K562 (cell line): ENCODE measurements at regions not wholly inside any gene's neighbourhood (a gene's known extent, or its start where the extent isn't known, plus 50 kb on each side); places are given as distances from the start of the nearest gene placed in this dataset.

Source experiments
- ATAC-seq: fragments of 200-7000 bp; cut with Tn5 transposase; 3 replicates; pipeline ENCODE4 v1.9.1; 2020; ENCODE audit warnings: moderate library complexity
- BruUV-seq: library from RNA; stranded (reverse); fragments of 400-500 nt; replicated peaks from 2 replicates; lab custom pipeline; 2021; lab: Mats Ljungman, UMichigan
- CTCF ChIA-PET: fragments of 300-600 bp; formaldehyde crosslinking; extraction: SDS; loops from one replicate; lab custom pipeline; 2021; ENCODE audit warnings: low intra/inter-chr PET ratio; lab: Yijun Ruan, JAX
- POLR2A ChIA-PET: fragments of 300-600, 350-650 bp; sonication (Branson Sonifier 250); formaldehyde crosslinking; extraction: SDS; loops from one replicate; lab custom pipeline; 2021; ENCODE audit warnings: antibody characterized with exemption, inconsistent platforms; lab: Yijun Ruan, JAX
- DNase-seq, 4 experiments: peaks; one replicate each; pipeline versions ENCODE4 v3.0.0 to v3.0.0-alpha.2; 2011 to 2018; ENCODE audit warnings: low spot score in 3 of 4, mixed read lengths in 3 of 4; ENCODE audit errors: extremely low read depth in 1 of 4
- FAIRE-seq: peaks from 2 replicates; lab custom pipeline; 2011; peaks lifted over from hg19 to GRCh38; lab: Jason Lieb, UNC
- H2AFZ ChIP-seq: 2 replicates; pipeline ENCODE4 v1.6.0; 2011; ENCODE audit warnings: low read depth, low read length, control low read depth, inconsistent platforms
- H3K27ac ChIP-seq: fragments of 200-600 bp; 3 replicates; pipeline ENCODE4 v1.8.0; 2011; ENCODE audit warnings: low read depth, mild to moderate bottlenecking, control low read depth, inconsistent platforms, low read length, moderate library complexity, mixed read lengths; ENCODE audit errors: extremely low read depth
- H3K27me3 ChIP-seq, 2 experiments: fragments of 300-600 bp in 1 of 2; 2 replicates in 1 of 2; 3 replicates in 1 of 2; pipeline versions ENCODE4 v1.6.0 to v1.8.0; 2011; ENCODE audit warnings: inconsistent platforms in 2 of 2, low read length in 2 of 2, mild to moderate bottlenecking in 1 of 2, mixed read lengths in 1 of 2, moderate library complexity in 1 of 2; ENCODE audit not compliant: control insufficient read depth in 2 of 2, insufficient read depth in 2 of 2
- H3K36me3 ChIP-seq: fragments of 300-600 bp; 3 replicates; pipeline ENCODE4 v1.8.0; 2011; ENCODE audit warnings: mild to moderate bottlenecking, low read length, inconsistent platforms; ENCODE audit not compliant: control insufficient read depth, insufficient read depth
- H3K4me1 ChIP-seq, 2 experiments: fragments of 200-600 bp in 1 of 2; replicated peaks in 1 of 2; 2 replicates in 1 of 2; 3 replicates in 1 of 2; pipeline versions ENCODE4 v1.5.1 to v1.8.0; 2011; ENCODE audit warnings: inconsistent platforms in 2 of 2, low read length in 2 of 2, mild to moderate bottlenecking in 1 of 2, mixed read lengths in 1 of 2, moderate library complexity in 1 of 2; ENCODE audit not compliant: control insufficient read depth in 2 of 2, insufficient read depth in 2 of 2
- H3K4me2 ChIP-seq: 2 replicates; pipeline ENCODE4 v1.6.1; 2011; ENCODE audit warnings: low read length, control low read depth, inconsistent platforms, mixed read lengths; ENCODE audit not compliant: insufficient read depth
- H3K4me3 ChIP-seq: fragments of 200-600 bp; sonication (generic), shearing (Covaris generic); 2 replicates; pipeline ENCODE4 v1.5.1; 2016; ENCODE audit warnings: control low read depth, inconsistent platforms
- H3K79me2 ChIP-seq: fragments of 200-600 bp; 3 replicates; pipeline ENCODE4 v1.8.0; 2011; ENCODE audit warnings: low read length, inconsistent platforms; ENCODE audit not compliant: control insufficient read depth, insufficient read depth
- H3K9ac ChIP-seq, 2 experiments: 2 replicates each; pipeline versions ENCODE4 v1.6.0 to v1.6.1; 2011; ENCODE audit warnings: low read depth in 2 of 2, low read length in 2 of 2, control low read depth in 1 of 2, inconsistent platforms in 1 of 2, mild to moderate bottlenecking in 1 of 2, mixed read lengths in 1 of 2; ENCODE audit not compliant: insufficient read depth in 1 of 2
- H3K9me1 ChIP-seq: one replicate; pipeline ENCODE4 v1.6.0; 2011; ENCODE audit warnings: inconsistent platforms, mild to moderate bottlenecking, low read length, moderate library complexity; ENCODE audit not compliant: control insufficient read depth, insufficient read depth
- H3K9me3 ChIP-seq: replicated peaks from 2 replicates; pipeline ENCODE4 v1.5.1; 2011; ENCODE audit warnings: low read depth, low read length, inconsistent platforms; ENCODE audit not compliant: control insufficient read depth, insufficient read depth
- H4K20me1 ChIP-seq: replicated peaks from 2 replicates; pipeline ENCODE4 v1.6.1; 2011; ENCODE audit warnings: low read length, inconsistent platforms, mixed read lengths; ENCODE audit not compliant: control insufficient read depth, insufficient read depth
- EP300 ChIP-seq: IDR thresholded peaks from 2 replicates; pipeline ENCODE4 v1.6.1; 2012; ENCODE audit warnings: low read length, improper control_type of control experiment
- FOXP1 ChIP-seq: sonication (generic); formaldehyde crosslinking; IDR thresholded peaks from 2 replicates; pipeline ENCODE4 v1.8.0; 2022; ENCODE audit warnings: mild to moderate bottlenecking, missing genetic modification reagents
- ILK ChIP-seq: fragments of 450-650 bp; IDR thresholded peaks from 2 replicates; pipeline ENCODE4 v1.6.1; 2016; ENCODE audit warnings: missing genetic modification characterization, low read depth, mild to moderate bottlenecking, missing compliant biosample characterization, moderate library complexity, borderline replicate concordance
- MCM7 ChIP-seq, 2 experiments: fragments of 450-650 bp; IDR thresholded peaks; 2 replicates each; pipeline ENCODE4 v1.6.1; 2016 to 2018
- NCOA4 ChIP-seq: fragments of 450-650 bp; IDR thresholded peaks from 2 replicates; pipeline ENCODE4 v1.6.1; 2018; ENCODE audit warnings: mild to moderate bottlenecking; ENCODE audit not compliant: partially characterized antibody
- NFXL1 ChIP-seq: fragments of 450-650 bp; formaldehyde crosslinking; IDR thresholded peaks from 2 replicates; pipeline ENCODE4 v1.4.0; 2021; ENCODE audit warnings: mild to moderate bottlenecking
- SFPQ ChIP-seq: fragments of 200-400 bp; formaldehyde crosslinking; IDR thresholded peaks from 2 replicates; pipeline ENCODE4 v1.6.1; 2017; ENCODE audit warnings: mild to moderate bottlenecking, low read depth, low read length, moderate library complexity
- ZNF644 ChIP-seq: fragments of 200-800 bp; sonication (Bioruptor generic); IDR thresholded peaks from 2 replicates; pipeline ENCODE4 v1.6.1; 2016; ENCODE audit warnings: low read depth, missing genetic modification characterization, missing compliant biosample characterization
- ZNF75A ChIP-seq: fragments of 450-650 bp; formaldehyde crosslinking; IDR thresholded peaks from 2 replicates; pipeline ENCODE4 v1.4.0; 2020; ENCODE audit warnings: mild to moderate bottlenecking
- WGBS: fragments of 100-300 bp; shearing (Covaris generic); methylation state at CpG from one replicate; pipeline ENCODE4 v1.1.6; 2016; ENCODE audit warnings: low coverage, mixed read lengths; ENCODE audit not compliant: insufficient coverage; ENCODE audit errors: missing lambda C conversion rate; 5-methylcytosine and 5-hydroxymethylcytosine counted together
- in situ Hi-C: fragments of 300-500 bp; cut with MboI; formaldehyde crosslinking; loops from 4 replicates; pipeline ENCODE4 v1.15.0; 2018; ENCODE audit warnings: inconsistent platforms, mixed read lengths
- intact Hi-C: fragments of 100-400 bp; cut with micrococcal nuclease; formaldehyde crosslinking; loops from 2 replicates; pipeline ENCODE4 v1.14.2; 2022
- TF ChIP-seq, protein P1 (sequence below): sonication (generic); formaldehyde crosslinking; IDR thresholded peaks from 2 replicates; pipeline ENCODE4 v1.8.1; 2022; ENCODE audit warnings: missing genetic modification reagents
- TF ChIP-seq, protein P2 (sequence below), 2 experiments: fragments of 250-450 bp in 1 of 2; fragments of 450-650 bp in 1 of 2; sonication (Bioruptor Pico) in 1 of 2; IDR thresholded peaks; 2 replicates each; pipeline versions ENCODE4 v1.6.1 to v1.8.0; 2016 to 2021; ENCODE audit warnings: mild to moderate bottlenecking in 2 of 2, moderate library complexity in 2 of 2, missing compliant biosample characterization in 1 of 2, missing genetic modification characterization in 1 of 2
- TF ChIP-seq, protein P3 (sequence below): fragments of 250-450 bp; sonication (Bioruptor Pico); IDR thresholded peaks from 2 replicates; pipeline ENCODE4 v1.4.0; 2020; ENCODE audit warnings: mild to moderate bottlenecking

GRCh38 chr5:58184910-58185309 is 275.0 kb downstream of the PLK2 start:
- 21% methylated on average over 2 of the region's 2 CpGs for WGBS
- Histone ChIP-seq H3K9ac (no peak overlapping the region), H3K79me2 (no peaks in the 10 kb centered on the region), H3K9me1 (no peaks in the 10 kb centered on the region), H2AFZ (no peak overlapping the region), H3K27me3 (no peaks in the 10 kb centered on the region), H3K4me3 (no peak overlapping the region), H3K36me3 (no peaks in the 10 kb centered on the region), H4K20me1 (no peaks in the 10 kb centered on the region)
- DNase-seq (no peak), FAIRE-seq (no peak), ATAC-seq (no peak)
- POLR2A ChIA-PET, result no interaction called here
- TF ChIP-seq EP300, result no peak
- TF ChIP-seq, protein P1, sequence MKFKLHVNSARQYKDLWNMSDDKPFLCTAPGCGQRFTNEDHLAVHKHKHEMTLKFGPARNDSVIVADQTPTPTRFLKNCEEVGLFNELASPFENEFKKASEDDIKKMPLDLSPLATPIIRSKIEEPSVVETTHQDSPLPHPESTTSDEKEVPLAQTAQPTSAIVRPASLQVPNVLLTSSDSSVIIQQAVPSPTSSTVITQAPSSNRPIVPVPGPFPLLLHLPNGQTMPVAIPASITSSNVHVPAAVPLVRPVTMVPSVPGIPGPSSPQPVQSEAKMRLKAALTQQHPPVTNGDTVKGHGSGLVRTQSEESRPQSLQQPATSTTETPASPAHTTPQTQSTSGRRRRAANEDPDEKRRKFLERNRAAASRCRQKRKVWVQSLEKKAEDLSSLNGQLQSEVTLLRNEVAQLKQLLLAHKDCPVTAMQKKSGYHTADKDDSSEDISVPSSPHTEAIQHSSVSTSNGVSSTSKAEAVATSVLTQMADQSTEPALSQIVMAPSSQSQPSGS (CRISPR knock-in tag), result no peak
- TF ChIP-seq, all 486 proteins: peak for 0
- BruUV-seq, result no TSS peak
- Histone ChIP-seq H3K27ac (no peak overlapping the region), H3K9me3 (no peaks in the 10 kb centered on the region), H3K4me1 (no peaks in the 10 kb centered on the region), H3K4me2 (no peak overlapping the region)
- in situ Hi-C loops (no loop called here), intact Hi-C loops (no loop called here)
- CTCF ChIA-PET, result no interaction called here

DNA sequence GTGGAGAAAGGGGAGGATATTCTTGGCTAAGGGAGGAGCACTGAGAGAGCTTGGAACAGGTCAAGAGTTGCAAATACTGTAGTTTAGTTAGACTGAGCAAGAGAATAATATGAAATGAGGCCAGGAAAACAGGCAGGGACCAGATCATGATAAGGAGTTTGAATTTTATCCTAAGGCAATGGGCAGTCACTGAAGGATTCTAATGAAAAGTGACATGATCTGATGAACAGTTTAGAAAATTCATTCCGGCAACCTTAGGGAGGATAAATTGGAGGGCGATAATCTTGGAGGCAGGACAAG is 276.1 kb downstream of the PLK2 start:
- no peak for FAIRE-seq
- in situ Hi-C loops, result no loop called here
- intact Hi-C loops, result no loop called here
- H3K4me1 ChIP-seq, result no peaks in the 10 kb centered on the region
- no peaks in the 10 kb centered on the region for H3K79me2 ChIP-seq
- no peak overlapping the region for H3K27ac ChIP-seq
- H3K4me2 ChIP-seq, result no peak overlapping the region
- 15% methylated on average over 2 of the region's 2 CpGs for WGBS
- ChIA-PET CTCF (no interaction called here), POLR2A (no interaction called here)
- no peak for ATAC-seq
- H3K9me1 ChIP-seq, result no peaks in the 10 kb centered on the region
- no peak overlapping the region for H2AFZ ChIP-seq
- H3K36me3 ChIP-seq, result no peaks in the 10 kb centered on the region
- no peak overlapping the region for H3K4me3 ChIP-seq
- no peak overlapping the region for H3K9ac ChIP-seq
- no TSS peak for BruUV-seq
- H3K9me3 ChIP-seq, result no peaks in the 10 kb centered on the region
- H4K20me1 ChIP-seq, result no peaks in the 10 kb centered on the region
- no peak for DNase-seq
- no peaks in the 10 kb centered on the region for H3K27me3 ChIP-seq
- TF ChIP-seq ZNF75A (CRISPR knock-in tag) (no peak), NCOA4 (no peak), ILK (tag) (no peak), ZNF644 (tag) (no peak), MCM7 (IDR thresholded peaks at IDR 0.05) (no peak), SFPQ (no peak), FOXP1 (CRISPR knock-in tag) (no peak), NFXL1 (CRISPR knock-in tag) (no peak)
- TF ChIP-seq, protein P2, sequence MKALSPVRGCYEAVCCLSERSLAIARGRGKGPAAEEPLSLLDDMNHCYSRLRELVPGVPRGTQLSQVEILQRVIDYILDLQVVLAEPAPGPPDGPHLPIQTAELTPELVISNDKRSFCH (CRISPR knock-in tag; IDR thresholded peaks at IDR 0.05), result no peak
- TF ChIP-seq, protein P2 (tag; IDR thresholded peaks at IDR 0.05), result no peak
- TF ChIP-seq, protein P3, sequence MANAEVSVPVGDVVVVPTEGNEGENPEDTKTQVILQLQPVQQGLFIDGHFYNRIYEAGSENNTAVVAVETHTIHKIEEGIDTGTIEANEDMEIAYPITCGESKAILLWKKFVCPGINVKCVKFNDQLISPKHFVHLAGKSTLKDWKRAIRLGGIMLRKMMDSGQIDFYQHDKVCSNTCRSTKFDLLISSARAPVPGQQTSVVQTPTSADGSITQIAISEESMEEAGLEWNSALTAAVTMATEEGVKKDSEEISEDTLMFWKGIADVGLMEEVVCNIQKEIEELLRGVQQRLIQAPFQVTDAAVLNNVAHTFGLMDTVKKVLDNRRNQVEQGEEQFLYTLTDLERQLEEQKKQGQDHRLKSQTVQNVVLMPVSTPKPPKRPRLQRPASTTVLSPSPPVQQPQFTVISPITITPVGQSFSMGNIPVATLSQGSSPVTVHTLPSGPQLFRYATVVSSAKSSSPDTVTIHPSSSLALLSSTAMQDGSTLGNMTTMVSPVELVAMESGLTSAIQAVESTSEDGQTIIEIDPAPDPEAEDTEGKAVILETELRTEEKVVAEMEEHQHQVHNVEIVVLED (CRISPR knock-in tag), result no peak
